Activated naive CD4-positive, alpha-beta T cell treated with anti-CD3 and anti-CD28 coated beads, Interleukin-2, amount 50 U/mL, for 72 hours (primary cell): ENCODE measurements at regions not wholly inside any gene's neighbourhood (a gene's known extent, or its start where the extent isn't known, plus 50 kb on each side); places are given as distances from the start of the nearest gene placed in this dataset.

Experiments
- ATAC-seq, 2 donors: fragments of 150-1000 bp; cut with Tn5 transposase; 2 replicates each; pipeline ENCODE4 v1.10.0; 2021; ENCODE audit warnings: mild to moderate bottlenecking in 2 of 2, moderate library complexity in 2 of 2
- DNase-seq, 2 donors: peaks; one replicate each; pipeline ENCODE4 v3.0.0; 2021 to 2022; ENCODE audit warnings: low spot score in 2 of 2
- H3K27ac Mint-ChIP-seq, 2 donors: one replicate each; pipeline ENCODE4 v1.8.0; 2022; ENCODE audit warnings: mild to moderate bottlenecking in 2 of 2, mixed read lengths in 2 of 2
- H3K36me3 Mint-ChIP-seq, 2 donors: one replicate each; pipeline ENCODE4 v1.8.0; 2022; ENCODE audit warnings: mixed read lengths in 2 of 2
- H3K9me3 Mint-ChIP-seq, 2 donors: one replicate each; pipeline ENCODE4 v1.8.0; 2022; ENCODE audit warnings: mixed read lengths in 2 of 2

GRCh38 chr4:123824524-123824923 is 427.9 kb downstream of the SPRY1 start:
- Mint-ChIP-seq H3K27ac (no peak overlapping the region), H3K36me3 (peaks cover 0 to 4% of the 10 kb centered on the region in 2 donors), H3K9me3 (peaks cover 0 to 2% of the 10 kb centered on the region in 2 donors)
- no peak for DNase-seq
- ATAC-seq: no peak

GRCh38 chr4:123825596-123826291 is 429.1 kb downstream of the SPRY1 start:
- H3K27ac Mint-ChIP-seq: no peak overlapping the region

GRCh38 chr4:123826896-123827295 is 430.3 kb downstream of the SPRY1 start:
- Mint-ChIP-seq H3K27ac (no peak overlapping the region), H3K36me3 (no peaks in the 10 kb centered on the region), H3K9me3 (no peaks in the 10 kb centered on the region)
- ATAC-seq (no peak), DNase-seq (no peak)

More at GRCh38 chr4:123825596-123826291, 429.1 kb downstream of the SPRY1 start:
- Mint-ChIP-seq H3K36me3 (no peaks in the 10 kb centered on the region), H3K9me3 (no peaks in the 10 kb centered on the region)
- ATAC-seq: no peak
- DNase-seq: no peak

- H3K27ac Mint-ChIP-seq: no peak overlapping the region
- H3K36me3 Mint-ChIP-seq: no peaks in the 10 kb centered on the region
- no peak for ATAC-seq
- DNase-seq: no peak
- no peaks in the 10 kb centered on the region for H3K9me3 Mint-ChIP-seq
Observed at GRCh38 chr4:123827511-123827910, 430.9 kb downstream of the SPRY1 start.

GRCh38 chr4:123830930-123831329 is 434.3 kb downstream of the SPRY1 start:
- Mint-ChIP-seq H3K36me3 (no peaks in the 10 kb centered on the region), H3K27ac (no peak overlapping the region), H3K9me3 (no peaks in the 10 kb centered on the region)
- ATAC-seq (no peak), DNase-seq (no peak)

GRCh38 chr4:123832173-123833026 is 435.8 kb downstream of the SPRY1 start:
- H3K36me3 Mint-ChIP-seq: no peaks in the 10 kb centered on the region
- DNase-seq (no peak), ATAC-seq (no peak)
- no peaks in the 10 kb centered on the region for H3K9me3 Mint-ChIP-seq
- no peak overlapping the region for H3K27ac Mint-ChIP-seq

- ATAC-seq: no peak
Observed at GRCh38 chr4:123833171-123833643, 436.6 kb downstream of the SPRY1 start.

GRCh38 chr4:123835831-123836590 is 439.4 kb downstream of the SPRY1 start:
- DNase-seq (no peak), ATAC-seq (no peak)
- H3K27ac Mint-ChIP-seq: no peak overlapping the region
- no peaks in the 10 kb centered on the region for H3K9me3 Mint-ChIP-seq
- H3K36me3 Mint-ChIP-seq: no peaks in the 10 kb centered on the region

More at GRCh38 chr4:123833171-123833643, 436.6 kb downstream of the SPRY1 start:
- Mint-ChIP-seq H3K9me3 (no peaks in the 10 kb centered on the region), H3K27ac (no peak overlapping the region), H3K36me3 (no peaks in the 10 kb centered on the region)
- no peak for DNase-seq

- DNase-seq (no peak), ATAC-seq (no peak)
- Mint-ChIP-seq H3K27ac (no peak overlapping the region), H3K36me3 (no peaks in the 10 kb centered on the region), H3K9me3 (no peaks in the 10 kb centered on the region)
Observed at GRCh38 chr4:123836851-123837595, 440.4 kb downstream of the SPRY1 start.

GRCh38 chr4:123838474-123838873 is 441.9 kb downstream of the SPRY1 start:
- H3K27ac Mint-ChIP-seq: no peak overlapping the region
- no peaks in the 10 kb centered on the region for H3K9me3 Mint-ChIP-seq
- DNase-seq (no peak), ATAC-seq (no peak)
- H3K36me3 Mint-ChIP-seq: no peaks in the 10 kb centered on the region

- DNase-seq (no peak), ATAC-seq (no peak)
- Mint-ChIP-seq H3K9me3 (no peaks in the 10 kb centered on the region), H3K36me3 (no peaks in the 10 kb centered on the region), H3K27ac (no peak overlapping the region)
Observed at GRCh38 chr4:123840197-123840596, 443.6 kb downstream of the SPRY1 start.

- DNase-seq: no peak
- H3K36me3 Mint-ChIP-seq: no peaks in the 10 kb centered on the region
- no peaks in the 10 kb centered on the region for H3K9me3 Mint-ChIP-seq
- H3K27ac Mint-ChIP-seq: no peak overlapping the region
- no peak for ATAC-seq
Observed at GRCh38 chr4:123841447-123842121, 445.0 kb downstream of the SPRY1 start.

GRCh38 chr4:123843137-123843536 is 446.5 kb downstream of the SPRY1 start:
- Mint-ChIP-seq H3K36me3 (no peaks in the 10 kb centered on the region), H3K27ac (no peak overlapping the region), H3K9me3 (no peaks in the 10 kb centered on the region)
- ATAC-seq (no peak), DNase-seq (no peak)

GRCh38 chr4:123844374-123844773 is 447.8 kb downstream of the SPRY1 start:
- DNase-seq: no peak
- no peak overlapping the region for H3K27ac Mint-ChIP-seq
- H3K36me3 Mint-ChIP-seq: no peaks in the 10 kb centered on the region
- H3K9me3 Mint-ChIP-seq: no peaks in the 10 kb centered on the region
- no peak for ATAC-seq

GRCh38 chr4:123846092-123846491 is 449.5 kb downstream of the SPRY1 start:
- no peak overlapping the region for H3K27ac Mint-ChIP-seq
- H3K9me3 Mint-ChIP-seq: no peaks in the 10 kb centered on the region
- DNase-seq: no peak
- ATAC-seq: no peak
- no peaks in the 10 kb centered on the region for H3K36me3 Mint-ChIP-seq

GRCh38 chr4:123846561-123846960 is 450.0 kb downstream of the SPRY1 start:
- DNase-seq (no peak), ATAC-seq (no peak)
- Mint-ChIP-seq H3K36me3 (no peaks in the 10 kb centered on the region), H3K27ac (no peak overlapping the region), H3K9me3 (no peaks in the 10 kb centered on the region)
